K562 (cell line): ENCODE measurements at regions not wholly inside any gene's neighbourhood (a gene's known extent, or its start where the extent isn't known, plus 50 kb on each side); places are given as distances from the start of the nearest gene placed in this dataset.

ENCODE experiments used
- BACH1 ChIP-seq: fragments of 200-800 bp; sonication (Bioruptor generic); IDR thresholded peaks from 2 replicates; pipeline ENCODE4 v1.6.1; 2016; ENCODE audit warnings: missing genetic modification characterization, missing compliant biosample characterization
- BCOR ChIP-seq: fragments of 450-650 bp; IDR thresholded peaks from 2 replicates; pipeline ENCODE4 v1.6.1; 2016
- CBX3 ChIP-seq, 2 experiments: IDR thresholded peaks; 1 replicate in 1 of 2; 2 replicates in 1 of 2; pipeline ENCODE4 v1.6.1; 2012; ENCODE audit warnings: inconsistent platforms in 2 of 2, low read length in 2 of 2, borderline replicate concordance in 1 of 2, control low read depth in 1 of 2
- CREB1 ChIP-seq, 2 experiments: sonication (generic) in 1 of 2; formaldehyde crosslinking in 1 of 2; IDR thresholded peaks; 2 replicates each; pipeline versions ENCODE4 v1.6.1 to v1.8.0; 2012 to 2022; ENCODE audit warnings: inconsistent platforms in 1 of 2, mild to moderate bottlenecking in 1 of 2, missing genetic modification reagents in 1 of 2, moderate library complexity in 1 of 2
- CXXC5 ChIP-seq: fragments of 250-450 bp; sonication (Bioruptor Pico); IDR thresholded peaks from 2 replicates; pipeline ENCODE4 v1.8.0; 2022; ENCODE audit warnings: inconsistent platforms, mild to moderate bottlenecking, moderate library complexity
- EWSR1 ChIP-seq: fragments of 450-650 bp; IDR thresholded peaks from 2 replicates; pipeline ENCODE4 v1.6.1; 2018; ENCODE audit warnings: borderline replicate concordance, mild to moderate bottlenecking, low read depth, moderate library complexity; ENCODE audit not compliant: partially characterized antibody
- EZH2 ChIP-seq: IDR thresholded peaks from 2 replicates; pipeline ENCODE4 v1.6.1; 2012; ENCODE audit warnings: low read depth, mild to moderate bottlenecking, inconsistent platforms, low read length, borderline replicate concordance
- FOXK2 ChIP-seq, 2 experiments: fragments of 450-650 bp; IDR thresholded peaks in 1 of 2; conservative IDR thresholded peaks in 1 of 2; 2 replicates each; pipeline ENCODE4 v1.6.1; 2016; ENCODE audit warnings: low read depth in 2 of 2, mild to moderate bottlenecking in 1 of 2
- GABPA ChIP-seq: fragments of 200-800 bp; sonication (Bioruptor generic); conservative IDR thresholded peaks from 2 replicates; pipeline ENCODE4 v1.6.1; 2016; ENCODE audit warnings: low read depth, missing genetic modification characterization, missing compliant biosample characterization
- HDAC8 ChIP-seq: fragments of 450-650 bp; IDR thresholded peaks from 2 replicates; pipeline ENCODE4 v1.6.1; 2016; ENCODE audit warnings: mild to moderate bottlenecking, missing genetic modification characterization, moderate library complexity, missing compliant biosample characterization
- MCM5 ChIP-seq: fragments of 450-650 bp; IDR thresholded peaks from 2 replicates; pipeline ENCODE4 v1.6.1; 2016; ENCODE audit warnings: low read depth
- MTA1 ChIP-seq: fragments of 450-650 bp; IDR thresholded peaks from 2 replicates; pipeline ENCODE4 v1.6.1; 2017; ENCODE audit warnings: borderline replicate concordance
- MTA3 ChIP-seq: fragments of 450-650 bp; formaldehyde crosslinking; IDR thresholded peaks from 2 replicates; pipeline ENCODE4 v1.6.1; 2017; ENCODE audit warnings: mild to moderate bottlenecking, borderline replicate concordance
- MTF1 ChIP-seq: fragments of 250-450 bp; sonication (Bioruptor Pico); IDR thresholded peaks from 2 replicates; pipeline ENCODE4 v1.9.0; 2021; ENCODE audit warnings: moderate library complexity, mild to moderate bottlenecking, inconsistent platforms, borderline replicate concordance
- NR4A1 ChIP-seq, 2 experiments: fragments of 250-450 bp in 1 of 2; fragments of 450-650 bp in 1 of 2; sonication (Bioruptor Pico) in 1 of 2; IDR thresholded peaks; 2 replicates each; pipeline versions ENCODE4 v1.4.0 to v1.6.1; 2016 to 2020; ENCODE audit warnings: mild to moderate bottlenecking in 2 of 2, missing compliant biosample characterization in 1 of 2, missing genetic modification characterization in 1 of 2, moderate library complexity in 1 of 2
- NUFIP1 ChIP-seq: fragments of 450-650 bp; IDR thresholded peaks from 2 replicates; pipeline ENCODE4 v1.6.1; 2018; ENCODE audit not compliant: partially characterized antibody
- PHF21A ChIP-seq: fragments of 450-650 bp; IDR thresholded peaks from 2 replicates; pipeline ENCODE4 v1.6.1; 2017; ENCODE audit warnings: low read depth, borderline replicate concordance
- SMARCE1 ChIP-seq: fragments of 450-650 bp; IDR thresholded peaks from 2 replicates; pipeline ENCODE4 v1.7.1; 2016; ENCODE audit warnings: mild to moderate bottlenecking
- SP2 ChIP-seq: IDR thresholded peaks from 2 replicates; pipeline ENCODE4 v1.6.1; 2011; ENCODE audit warnings: mild to moderate bottlenecking, low read depth, low read length, moderate library complexity; ENCODE audit not compliant: poor library complexity, severe bottlenecking; ENCODE audit errors: extremely low read depth
- TCF3 ChIP-seq: sonication (generic); formaldehyde crosslinking; IDR thresholded peaks from 2 replicates; pipeline ENCODE4 v1.4.0; 2020; ENCODE audit warnings: mild to moderate bottlenecking, missing genetic modification reagents
- ZKSCAN3 ChIP-seq: fragments of 250-450 bp; sonication (Bioruptor Pico); IDR thresholded peaks from 2 replicates; pipeline ENCODE4 v1.4.0; 2020
- ZNF282 ChIP-seq: sonication (generic); formaldehyde crosslinking; IDR thresholded peaks from 2 replicates; pipeline ENCODE4 v1.8.1; 2023; ENCODE audit warnings: missing genetic modification reagents
- ZNF316 ChIP-seq: fragments of 450-650 bp; IDR thresholded peaks from 2 replicates; pipeline ENCODE4 v1.6.1; 2016
- TF ChIP-seq, protein P1 (sequence below): fragments of 450-650 bp; IDR thresholded peaks from 2 replicates; pipeline ENCODE4 v1.6.1; 2016; ENCODE audit warnings: low read depth, mild to moderate bottlenecking, moderate library complexity
- TF ChIP-seq, protein P2 (sequence below): fragments of 450-650 bp; formaldehyde crosslinking; IDR thresholded peaks from 2 replicates; pipeline ENCODE4 v1.4.0; 2020; ENCODE audit warnings: mild to moderate bottlenecking, moderate library complexity
- TF ChIP-seq, protein P3 (sequence below): fragments of 250-450 bp; sonication (Bioruptor Pico); IDR thresholded peaks from 2 replicates; pipeline ENCODE4 v1.8.0; 2021; ENCODE audit warnings: borderline replicate concordance, mild to moderate bottlenecking, moderate library complexity; ENCODE audit not compliant: poor library complexity, severe bottlenecking

DNA sequence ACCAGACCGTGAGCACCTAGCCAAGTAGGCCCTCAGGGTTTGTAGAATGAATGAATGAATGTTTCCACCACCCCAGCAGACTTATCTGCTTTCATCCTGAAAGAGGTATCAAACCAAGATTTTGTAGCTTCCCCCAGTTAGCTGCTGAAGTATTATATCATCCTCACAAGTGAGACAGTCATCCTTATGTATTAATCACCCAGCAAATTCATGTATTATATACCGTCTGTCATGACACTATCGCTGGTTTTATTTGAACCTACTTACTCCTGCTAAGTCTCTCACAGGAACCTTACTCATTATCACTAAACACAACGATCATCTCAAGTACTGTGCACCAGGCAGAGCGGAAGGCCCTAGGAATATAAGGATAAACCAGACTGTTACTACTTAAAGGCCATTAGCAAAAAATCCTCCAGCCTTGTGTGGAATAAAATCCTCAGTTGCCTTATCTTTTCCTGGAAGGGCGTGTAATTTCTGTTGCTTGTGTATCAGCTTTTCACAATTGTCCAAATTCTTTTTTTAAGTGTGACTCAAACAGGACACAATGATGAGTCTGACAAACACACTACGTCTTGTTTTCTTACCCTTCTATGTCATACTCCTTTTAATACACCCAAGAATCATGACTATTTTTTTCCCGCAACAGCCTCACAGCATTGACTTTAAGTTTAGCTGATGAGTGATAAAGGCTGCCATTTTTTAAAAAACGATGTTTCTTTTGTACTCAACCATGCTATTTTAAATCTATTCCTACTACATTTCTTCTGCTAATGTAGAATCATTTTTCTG lies 176.1 kb upstream of the KLF14 start (continued):
- no peak for TF ChIP-seq NR4A1 (CRISPR knock-in tag; IDR thresholded peaks at IDR 0.05)
- no peak for TF ChIP-seq NR4A1 (tag; IDR thresholded peaks at IDR 0.05)
- 0 out of 2 replicates have a peak, but pooled peaks have one; percentile 4 for TF ChIP-seq ZNF316
- TF ChIP-seq PHF21A, result no peak
- TF ChIP-seq, protein P1, sequence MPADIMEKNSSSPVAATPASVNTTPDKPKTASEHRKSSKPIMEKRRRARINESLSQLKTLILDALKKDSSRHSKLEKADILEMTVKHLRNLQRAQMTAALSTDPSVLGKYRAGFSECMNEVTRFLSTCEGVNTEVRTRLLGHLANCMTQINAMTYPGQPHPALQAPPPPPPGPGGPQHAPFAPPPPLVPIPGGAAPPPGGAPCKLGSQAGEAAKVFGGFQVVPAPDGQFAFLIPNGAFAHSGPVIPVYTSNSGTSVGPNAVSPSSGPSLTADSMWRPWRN, result no peak
- no peak for TF ChIP-seq HDAC8 (tag)
- TF ChIP-seq CREB1 (IDR thresholded peaks at IDR 0.05), result peak; percentile 59
- no peak for TF ChIP-seq CREB1 (CRISPR knock-in tag; IDR thresholded peaks at IDR 0.05)
- peak; percentile 21 for TF ChIP-seq CXXC5 (CRISPR knock-in tag)
- no peak for TF ChIP-seq NUFIP1
- TF ChIP-seq SP2, result no peak
- no peak for TF ChIP-seq MTF1
- TF ChIP-seq ZNF282 (CRISPR knock-in tag), result no peak
- TF ChIP-seq ZKSCAN3 (CRISPR knock-in tag), result no peak
- no peak for TF ChIP-seq MCM5
- TF ChIP-seq, protein P2, sequence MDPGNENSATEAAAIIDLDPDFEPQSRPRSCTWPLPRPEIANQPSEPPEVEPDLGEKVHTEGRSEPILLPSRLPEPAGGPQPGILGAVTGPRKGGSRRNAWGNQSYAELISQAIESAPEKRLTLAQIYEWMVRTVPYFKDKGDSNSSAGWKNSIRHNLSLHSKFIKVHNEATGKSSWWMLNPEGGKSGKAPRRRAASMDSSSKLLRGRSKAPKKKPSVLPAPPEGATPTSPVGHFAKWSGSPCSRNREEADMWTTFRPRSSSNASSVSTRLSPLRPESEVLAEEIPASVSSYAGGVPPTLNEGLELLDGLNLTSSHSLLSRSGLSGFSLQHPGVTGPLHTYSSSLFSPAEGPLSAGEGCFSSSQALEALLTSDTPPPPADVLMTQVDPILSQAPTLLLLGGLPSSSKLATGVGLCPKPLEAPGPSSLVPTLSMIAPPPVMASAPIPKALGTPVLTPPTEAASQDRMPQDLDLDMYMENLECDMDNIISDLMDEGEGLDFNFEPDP (CRISPR knock-in tag), result no peak
- TF ChIP-seq BCOR, result no peak
- TF ChIP-seq, protein P3, sequence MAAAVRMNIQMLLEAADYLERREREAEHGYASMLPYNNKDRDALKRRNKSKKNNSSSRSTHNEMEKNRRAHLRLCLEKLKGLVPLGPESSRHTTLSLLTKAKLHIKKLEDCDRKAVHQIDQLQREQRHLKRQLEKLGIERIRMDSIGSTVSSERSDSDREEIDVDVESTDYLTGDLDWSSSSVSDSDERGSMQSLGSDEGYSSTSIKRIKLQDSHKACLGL (CRISPR knock-in tag), result no peak
- TF ChIP-seq EWSR1, result no peak
- 0 out of 2 replicates have a peak, but pooled peaks have one; percentile 14 for TF ChIP-seq MTA3
- no peak for TF ChIP-seq EZH2
- TF ChIP-seq MTA1, result no peak
- TF ChIP-seq CBX3 (IDR thresholded peaks at IDR 0.05; ENCODE audit: borderline replicate concordance in 1 of 2, low read length in 2 of 2), result no peak
- 0 out of 2 replicates have a peak, but pooled peaks have one; percentile 18 for TF ChIP-seq GABPA
- TF ChIP-seq BACH1 (tag), result peak; percentile 48; the same call in 1 of the 2 replicates
- no peak for TF ChIP-seq SMARCE1
- peak; percentile 23; the same call in 1 of the 2 replicates for TF ChIP-seq TCF3
- TF ChIP-seq FOXK2 (conservative IDR thresholded peaks at IDR 0.05 in 1 of 2, IDR thresholded peaks at IDR 0.05 in 1 of 2; ENCODE audit: low read depth in 2 of 2), result no peak
